HG02840 (cell line): ENCODE measurements at regions not wholly inside any gene's neighbourhood (a gene's known extent, or its start where the extent isn't known, plus 50 kb on each side); places are given as distances from the start of the nearest gene placed in this dataset.
"Not testable (repeated sequence)": the region's sequence is repeated elsewhere in the genome, so short reads cannot be mapped to it uniquely, and the experiment has no call there.

ENCODE experiments used
- ATAC-seq: cut with Tn5 transposase; IDR thresholded peaks from one replicate; pipeline ENCODE4 v1.9.1; 2021; ENCODE audit warnings: mild to moderate bottlenecking, moderate library complexity, moderate number of reproducible peaks; ENCODE audit not compliant: unreplicated experiment, low FRiP score

DNA sequence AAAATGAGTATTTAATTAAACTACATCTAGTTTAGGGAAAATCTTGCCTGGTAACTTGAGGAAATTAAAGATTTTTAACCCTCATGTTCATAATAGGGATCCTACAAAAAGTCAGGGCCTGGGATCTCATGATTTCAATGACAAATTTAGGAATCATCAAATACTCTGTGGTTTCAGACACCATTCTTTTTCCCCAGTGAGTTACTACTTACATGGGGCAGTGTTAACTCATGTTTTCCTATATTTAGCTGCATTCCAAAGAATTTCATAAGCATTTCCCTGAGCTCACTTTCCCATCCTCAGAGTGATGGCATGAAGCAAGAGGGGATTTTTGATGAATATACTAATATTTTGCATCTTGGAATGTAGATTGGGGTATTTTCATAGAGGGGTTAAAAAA lies 321.7 kb downstream of the CENPW start:
- ATAC-seq = no peak

DNA sequence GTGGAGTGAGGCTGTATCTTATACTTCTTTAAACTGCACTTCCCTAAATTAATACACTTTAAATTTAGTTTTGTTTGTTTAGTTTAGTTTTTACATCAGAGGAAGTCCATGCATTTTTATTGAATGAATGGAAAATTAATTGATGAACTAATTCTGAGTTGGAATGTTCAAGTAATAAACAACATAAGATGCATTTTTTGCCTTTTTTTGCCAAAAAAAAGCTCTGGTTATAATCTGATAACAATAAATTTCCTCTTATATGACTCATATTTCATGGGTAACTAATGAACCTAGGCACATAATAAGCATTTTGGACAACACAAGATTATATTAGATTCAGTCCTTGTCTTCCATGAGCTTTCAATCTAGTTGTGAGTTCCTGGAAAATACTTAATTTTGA lies 323.1 kb downstream of the CENPW start:
- ATAC-seq = no peak

DNA sequence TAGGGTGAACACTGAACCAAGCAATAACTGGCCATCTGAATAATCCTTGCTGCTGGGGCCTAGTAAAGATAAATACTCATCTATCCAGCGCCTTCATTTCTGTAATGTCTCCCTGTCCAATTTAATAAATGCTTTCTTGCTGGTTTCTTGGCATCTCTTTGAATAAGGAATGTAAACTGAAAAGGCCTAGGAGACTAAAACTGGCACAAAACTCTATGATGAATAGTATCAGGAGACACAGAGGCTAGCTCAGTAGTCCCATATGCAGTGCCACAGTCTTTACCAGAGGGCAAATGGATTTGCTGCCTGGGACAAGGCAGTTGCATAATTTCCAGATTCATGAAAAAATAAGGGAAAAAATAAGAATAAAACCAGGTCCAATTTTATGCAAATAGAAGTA lies 324.4 kb downstream of the CENPW start:
- ATAC-seq = no peak

DNA sequence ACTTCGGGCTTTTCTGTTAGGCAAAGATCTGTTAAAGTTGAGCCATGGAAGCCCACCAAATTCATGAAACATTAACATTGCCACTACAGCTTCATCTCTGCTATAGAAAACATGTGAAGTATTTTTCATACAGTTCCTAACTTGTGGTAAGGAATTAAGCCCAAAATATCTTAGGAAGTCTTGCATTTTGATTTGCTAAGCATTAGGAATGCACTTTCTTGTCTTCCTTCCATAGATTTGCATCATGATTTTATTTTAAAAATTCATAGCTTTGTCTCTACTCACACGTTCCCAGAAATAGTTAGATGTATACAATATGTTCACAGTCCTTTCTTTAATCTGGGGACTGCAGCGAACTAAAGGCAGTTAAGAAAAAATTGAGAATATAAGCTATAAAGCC lies 325.6 kb downstream of the CENPW start:
- no peak for ATAC-seq

DNA sequence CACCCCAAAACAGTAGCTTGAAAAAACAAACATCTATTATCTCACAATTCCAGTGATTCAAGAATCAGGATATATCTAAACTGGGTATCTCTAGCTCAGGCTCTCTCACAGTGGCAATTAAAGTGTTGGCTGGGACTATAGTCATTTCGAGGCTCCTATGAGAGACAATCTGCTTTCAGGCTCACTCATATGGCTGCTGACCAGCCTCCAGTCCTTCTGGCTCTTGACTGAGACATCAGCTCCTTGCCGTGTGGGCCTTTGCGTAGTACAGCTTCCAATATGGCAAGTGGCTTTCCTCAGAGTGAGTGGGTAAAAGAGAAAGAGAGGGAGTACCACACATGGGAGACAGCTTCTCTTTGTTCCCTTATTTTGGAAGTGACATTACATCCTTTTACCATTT lies 327.2 kb downstream of the CENPW start:
- no peak for ATAC-seq

DNA sequence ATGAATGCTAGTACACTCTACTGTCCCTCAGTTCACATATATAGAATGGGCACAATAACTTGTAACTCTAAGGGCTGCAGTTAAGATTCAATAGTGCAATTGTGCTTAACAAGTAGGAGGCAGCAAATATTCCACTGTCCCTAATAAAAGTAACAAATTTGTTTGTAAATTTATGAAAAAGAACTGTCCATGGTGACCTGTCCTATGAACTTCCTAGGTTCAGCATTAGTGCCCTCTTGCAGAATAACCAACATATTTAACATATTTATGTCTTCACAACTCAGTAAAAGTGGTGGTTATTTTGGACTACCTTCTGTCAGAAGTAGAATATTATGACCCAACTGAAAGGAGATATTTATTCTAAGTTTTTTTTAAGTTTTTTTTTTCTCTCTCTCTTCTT lies 327.8 kb downstream of the CENPW start:
- no peak for ATAC-seq

DNA sequence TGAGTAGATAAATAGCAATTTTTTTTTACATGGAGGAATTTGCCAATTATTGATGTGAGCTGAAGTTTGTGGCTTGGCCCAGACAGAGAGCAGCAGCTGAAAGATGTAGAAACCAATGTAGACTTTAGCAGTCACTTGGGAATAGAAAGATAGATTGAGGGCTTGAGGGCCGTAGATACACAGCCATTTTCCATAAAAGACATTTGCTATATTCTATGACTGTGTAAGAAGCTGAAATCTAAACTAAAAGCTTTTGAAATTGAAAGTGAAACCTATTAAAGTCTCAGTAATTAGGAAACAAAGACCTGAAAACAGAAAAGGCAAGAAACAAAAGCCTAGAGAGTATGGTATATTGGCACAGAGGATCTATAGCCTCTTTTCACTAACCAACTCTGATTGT lies 332.7 kb downstream of the CENPW start:
- no peak for ATAC-seq

DNA sequence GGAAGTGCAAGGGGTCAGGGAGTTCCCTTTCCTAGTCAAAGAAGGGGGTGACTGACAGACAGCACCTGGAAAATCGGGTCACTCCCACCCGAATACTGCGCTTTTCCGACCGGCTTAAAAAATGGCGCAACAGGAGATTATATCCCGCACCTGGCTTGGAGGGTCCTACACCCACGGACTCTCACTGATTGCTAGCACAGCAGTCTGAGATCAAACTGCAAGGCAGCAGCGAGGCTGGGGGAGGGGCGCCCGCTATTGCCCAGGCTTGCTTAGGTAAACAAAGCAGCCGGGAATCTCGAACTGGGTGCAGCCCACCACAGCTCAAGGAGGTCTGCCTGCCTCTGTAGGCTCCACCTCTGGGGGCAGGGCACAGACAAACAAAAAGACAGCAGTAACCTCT lies 333.8 kb downstream of the CENPW start:
- not testable (repeated sequence) for ATAC-seq

DNA sequence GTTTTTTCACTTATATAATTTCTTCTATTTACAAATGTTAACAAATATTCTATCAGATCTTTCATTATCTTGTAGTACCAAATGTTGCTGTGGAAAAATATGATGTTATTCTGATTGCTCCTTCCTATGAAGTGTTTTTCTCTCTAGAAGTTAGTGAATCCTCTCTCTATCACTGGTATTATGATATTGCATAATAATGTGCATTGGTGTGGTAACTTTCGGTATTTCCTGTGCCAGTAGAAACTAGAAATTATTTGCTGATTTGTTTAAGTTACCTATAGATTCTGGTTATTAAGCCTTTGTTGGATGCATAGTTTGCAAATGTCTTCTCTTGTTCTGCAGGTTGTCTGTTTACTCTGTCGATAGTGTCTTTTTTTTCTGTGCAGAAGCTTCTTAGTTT lies 342.5 kb downstream of the CENPW start:
- ATAC-seq = no peak

DNA sequence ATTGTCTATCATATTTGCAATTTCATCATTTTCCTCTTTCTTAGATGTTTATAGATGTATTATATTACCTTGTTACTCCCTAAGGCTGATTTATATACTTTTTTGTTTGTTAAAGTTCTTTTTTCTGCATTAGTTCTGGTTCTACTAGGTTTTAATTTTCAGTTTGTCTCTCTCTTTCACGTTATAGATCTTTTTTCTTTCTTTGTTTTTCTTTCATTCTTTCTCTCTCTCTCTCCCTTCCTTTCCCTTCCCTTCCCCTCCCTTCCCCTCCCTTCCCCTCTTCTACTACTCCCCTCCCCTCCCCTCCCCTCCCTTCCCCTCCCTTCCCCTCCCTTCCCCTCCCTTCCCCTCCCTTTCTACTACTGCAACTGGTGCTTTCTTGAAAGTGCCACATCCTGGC lies 345.3 kb downstream of the CENPW start:
- no peak for ATAC-seq

DNA sequence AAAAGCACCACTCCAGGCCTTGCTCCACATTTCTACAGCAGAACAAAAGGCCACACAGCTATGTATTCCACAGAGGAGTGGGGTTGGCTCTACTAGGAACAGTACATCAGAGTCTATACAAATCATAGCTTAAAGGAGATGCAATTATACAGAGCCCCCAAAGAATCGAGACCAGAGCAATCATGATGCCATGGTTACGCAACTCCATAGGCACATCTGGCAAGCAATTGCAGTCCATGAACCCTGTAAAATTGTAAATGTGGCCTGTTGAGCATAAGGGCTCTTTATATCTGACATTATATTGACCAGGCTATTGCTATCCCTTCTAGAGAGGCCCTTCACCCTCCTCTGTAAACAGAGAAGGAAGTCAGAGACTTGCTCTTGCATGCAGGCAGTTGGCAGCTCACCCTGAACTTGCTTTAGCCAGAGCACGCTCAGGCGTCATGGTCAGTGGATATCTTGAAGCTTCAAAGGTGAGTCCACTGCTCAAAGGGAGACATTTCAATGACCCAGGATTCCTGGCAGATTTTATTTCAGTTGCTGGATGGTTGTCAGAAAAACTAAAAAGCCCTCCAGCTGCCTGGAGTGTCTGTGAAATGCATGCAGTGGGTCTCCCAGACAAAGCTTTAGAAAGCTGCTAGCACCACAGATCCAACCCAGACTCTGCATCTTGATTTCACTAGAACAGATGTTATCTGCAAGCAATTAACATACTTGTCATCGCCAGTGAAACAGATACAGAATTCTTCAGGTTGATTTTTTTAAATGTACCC lies 357.2 kb downstream of the CENPW start:
- no peak for ATAC-seq

DNA sequence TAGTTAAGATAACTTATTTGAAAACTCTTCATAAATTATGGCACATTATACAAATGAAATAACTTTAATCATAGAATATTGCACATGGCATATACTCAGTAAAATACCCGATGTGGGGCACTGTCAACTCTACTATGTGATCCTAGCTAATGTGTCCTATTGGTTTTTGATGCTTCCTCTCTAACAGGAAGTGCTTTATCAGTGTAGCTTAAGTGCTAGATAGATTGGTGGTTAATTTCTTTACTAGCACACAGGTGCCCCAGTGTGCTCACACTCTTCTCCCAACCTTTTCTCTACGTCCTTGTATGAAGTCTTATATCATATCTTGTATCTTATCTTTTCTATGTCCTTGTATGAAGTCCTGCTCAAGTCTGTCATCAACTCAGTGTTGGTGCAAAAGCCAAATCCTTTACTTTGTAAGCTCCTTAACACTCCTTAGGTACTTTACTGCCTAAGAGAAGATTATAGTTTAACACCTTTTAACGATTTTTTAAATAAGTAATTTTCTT lies 358.9 kb downstream of the CENPW start:
- ATAC-seq = no peak

DNA sequence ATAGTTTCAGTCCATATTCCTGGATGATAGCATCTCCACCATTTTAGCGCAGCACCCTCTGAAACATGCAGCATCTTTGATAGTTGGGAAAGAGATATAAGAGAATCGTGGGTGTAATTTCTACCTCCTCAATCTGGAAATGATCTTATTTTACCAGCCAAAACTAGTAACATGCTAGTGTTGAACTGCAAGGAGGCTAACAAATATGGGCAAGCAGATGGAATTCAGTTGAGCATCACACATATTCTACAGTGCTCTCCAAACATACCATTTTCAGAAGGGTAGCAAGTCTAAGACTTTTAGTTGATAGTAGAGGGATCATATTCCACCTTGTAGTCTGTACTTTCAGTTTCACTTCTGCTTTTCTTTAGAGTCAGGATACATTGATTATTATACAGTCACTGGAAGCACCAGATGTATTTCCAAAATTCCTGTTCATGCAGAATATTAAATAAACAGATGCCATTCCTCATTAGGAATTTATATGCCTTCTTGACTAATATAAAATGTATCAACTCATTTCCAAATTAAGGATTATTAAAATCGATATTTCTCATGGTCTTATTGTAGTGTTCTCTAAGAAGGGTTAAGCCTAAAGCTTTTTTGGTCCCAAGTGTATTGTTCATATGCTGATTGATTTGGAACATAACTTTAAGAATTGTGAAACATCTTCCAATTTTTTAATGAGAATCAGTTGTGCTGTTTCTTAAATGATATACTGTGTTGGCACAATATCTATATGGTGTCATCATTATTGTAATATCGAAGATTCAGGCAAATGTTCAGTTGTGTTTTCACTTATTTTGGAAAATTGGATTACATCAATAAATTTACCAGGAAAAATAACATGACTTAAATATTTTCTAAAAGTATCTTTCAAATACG lies 362.0 kb downstream of the CENPW start:
- no peak for ATAC-seq

DNA sequence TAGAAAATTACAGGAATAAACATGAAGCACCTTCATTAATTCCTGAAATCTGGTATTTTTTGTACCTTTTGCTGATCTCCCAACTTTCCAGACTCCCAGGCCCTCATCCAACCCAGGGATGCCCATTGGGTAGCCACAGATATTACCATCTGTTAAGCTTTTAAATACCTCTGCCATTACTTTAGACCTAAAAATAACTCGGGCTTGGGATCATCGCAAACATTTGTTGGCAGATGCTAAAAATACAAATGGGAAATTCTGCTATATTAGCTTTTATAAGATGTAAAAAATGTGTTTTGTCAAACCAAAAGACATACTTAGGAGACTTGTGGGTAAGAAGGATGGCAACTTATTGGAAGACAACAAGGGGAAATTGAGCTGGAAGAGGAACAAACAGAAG lies 376.1 kb downstream of the CENPW start:
- no peak for ATAC-seq

DNA sequence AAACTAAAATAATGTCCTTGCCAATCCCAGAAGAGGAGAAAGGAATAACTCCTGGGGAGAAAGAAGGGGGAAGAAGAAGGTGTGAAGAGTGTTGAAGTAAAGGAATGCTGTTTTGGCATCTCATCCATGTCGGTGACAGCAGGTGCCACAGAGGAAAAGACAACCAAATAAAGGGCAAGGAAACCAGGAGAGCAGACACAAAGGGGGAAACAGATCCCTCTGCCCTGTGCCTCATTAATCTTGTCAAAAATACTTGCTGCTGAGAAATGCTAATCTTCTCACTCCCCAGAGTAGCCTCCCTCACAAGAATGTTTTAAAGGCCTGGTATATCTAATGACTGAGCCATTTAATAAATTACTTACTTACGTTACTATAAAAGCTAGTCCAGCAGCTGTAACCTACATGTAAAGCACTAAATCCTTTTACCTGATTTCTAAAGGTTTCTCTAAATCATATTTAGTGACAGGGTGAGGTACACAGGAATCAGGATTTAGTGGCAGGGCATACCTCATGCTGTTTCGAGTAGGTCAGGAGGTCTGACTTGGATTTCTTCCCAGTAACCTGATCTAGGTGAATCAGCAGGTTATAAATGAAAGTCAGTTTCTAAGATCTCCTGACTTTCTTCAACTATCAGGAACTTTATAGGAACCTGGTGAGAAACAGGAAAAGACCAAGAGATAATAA lies 377.1 kb downstream of the CENPW start:
- ATAC-seq = no peak

DNA sequence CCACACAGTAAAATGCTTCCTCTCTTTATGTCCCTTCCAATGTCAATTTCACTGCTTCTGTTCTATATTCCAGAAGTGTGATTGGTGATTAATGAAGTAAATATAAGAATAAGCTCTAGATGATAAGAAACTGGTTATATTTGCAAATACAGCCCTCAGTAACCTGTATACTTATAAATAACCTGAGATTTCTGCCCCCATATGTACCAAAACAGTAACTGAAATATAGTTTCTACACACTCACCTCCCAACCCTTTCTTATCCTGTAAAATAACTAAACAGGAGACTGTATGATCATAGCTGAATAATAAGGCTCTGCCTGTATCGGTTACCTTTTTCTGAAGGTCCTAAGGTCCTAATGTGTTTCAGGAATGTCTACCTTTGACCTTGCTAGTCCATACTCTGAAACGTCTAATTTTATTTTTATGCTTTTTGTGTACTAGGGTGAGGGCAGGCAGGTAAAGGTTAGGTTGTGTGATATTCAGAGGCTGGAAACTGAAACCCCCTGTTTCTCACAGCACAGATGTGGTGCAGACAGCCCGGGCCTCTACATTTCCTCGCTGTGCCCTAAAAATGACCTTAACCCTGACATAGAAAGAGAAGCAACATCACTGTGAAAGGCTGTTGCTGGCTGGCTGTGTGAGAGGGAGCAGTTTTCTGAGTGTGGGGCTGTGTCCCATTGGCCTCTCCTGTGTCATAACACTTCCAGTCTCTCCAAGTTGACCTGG lies 378.8 kb downstream of the CENPW start:
- no peak for ATAC-seq

DNA sequence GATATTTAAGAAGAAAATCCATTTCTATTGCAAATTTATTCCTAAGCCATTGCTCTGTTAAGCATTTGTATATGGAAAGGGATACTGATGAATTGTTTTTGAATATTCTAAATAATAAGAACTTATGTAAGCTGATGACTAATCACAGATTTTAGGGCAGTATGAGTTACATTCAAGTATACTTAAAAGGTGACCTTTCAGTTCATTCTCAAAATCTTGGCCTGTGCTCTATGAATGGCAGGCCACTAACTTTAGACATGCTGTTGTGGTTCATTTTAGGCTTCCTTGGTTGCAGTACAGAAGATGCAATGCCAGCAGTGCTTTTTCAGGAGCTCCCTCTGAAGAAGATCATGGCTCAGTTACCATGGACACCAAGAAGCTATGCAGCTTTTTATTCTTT lies 380.4 kb downstream of the CENPW start:
- no peak for ATAC-seq

DNA sequence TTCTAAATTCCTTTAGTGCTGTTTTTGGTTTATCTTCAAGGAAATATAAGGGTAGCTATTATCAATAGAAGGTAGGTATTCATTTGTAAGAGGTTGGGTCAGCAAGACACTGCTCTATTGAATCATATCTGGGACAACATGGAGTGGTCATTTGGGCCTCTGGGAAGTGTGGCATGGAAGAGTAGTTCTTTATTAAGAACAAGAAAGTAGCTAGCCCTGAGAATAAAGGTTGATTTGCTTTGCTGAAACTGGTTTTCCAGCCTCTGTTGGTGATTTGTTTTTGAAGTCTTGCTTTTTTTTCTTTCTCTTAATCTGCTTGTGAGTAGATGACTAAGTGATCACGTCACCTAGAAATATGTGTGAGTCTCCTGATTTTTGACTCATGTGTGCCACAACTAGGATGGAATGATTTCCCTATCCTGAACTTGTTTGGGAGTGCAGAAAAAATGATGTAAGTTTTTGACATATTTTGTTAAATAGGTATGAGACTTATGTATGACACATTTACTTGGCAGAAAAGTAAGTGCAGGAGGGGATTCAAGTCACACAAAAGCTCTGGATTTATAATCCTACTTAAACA lies 381.8 kb downstream of the CENPW start:
- no peak for ATAC-seq

DNA sequence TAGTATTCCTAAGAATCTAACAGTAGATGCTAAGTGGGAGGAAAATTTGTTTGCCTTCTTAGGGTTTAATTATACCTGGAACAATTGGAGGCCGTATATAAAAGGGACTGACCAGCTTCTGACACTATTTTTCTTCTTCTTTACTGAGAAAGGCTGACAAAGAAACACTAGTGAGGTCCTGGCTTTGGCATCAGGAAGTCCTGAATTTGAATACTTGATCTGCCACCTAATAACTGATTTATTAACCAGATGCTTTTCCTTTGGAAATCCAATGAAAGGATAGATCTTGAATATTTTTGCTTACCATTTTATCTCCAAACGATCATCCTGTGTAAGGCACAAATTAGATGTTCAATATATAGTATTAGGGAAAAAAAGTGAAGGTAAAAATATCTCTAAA lies 382.5 kb downstream of the CENPW start:
- ATAC-seq = no peak

DNA sequence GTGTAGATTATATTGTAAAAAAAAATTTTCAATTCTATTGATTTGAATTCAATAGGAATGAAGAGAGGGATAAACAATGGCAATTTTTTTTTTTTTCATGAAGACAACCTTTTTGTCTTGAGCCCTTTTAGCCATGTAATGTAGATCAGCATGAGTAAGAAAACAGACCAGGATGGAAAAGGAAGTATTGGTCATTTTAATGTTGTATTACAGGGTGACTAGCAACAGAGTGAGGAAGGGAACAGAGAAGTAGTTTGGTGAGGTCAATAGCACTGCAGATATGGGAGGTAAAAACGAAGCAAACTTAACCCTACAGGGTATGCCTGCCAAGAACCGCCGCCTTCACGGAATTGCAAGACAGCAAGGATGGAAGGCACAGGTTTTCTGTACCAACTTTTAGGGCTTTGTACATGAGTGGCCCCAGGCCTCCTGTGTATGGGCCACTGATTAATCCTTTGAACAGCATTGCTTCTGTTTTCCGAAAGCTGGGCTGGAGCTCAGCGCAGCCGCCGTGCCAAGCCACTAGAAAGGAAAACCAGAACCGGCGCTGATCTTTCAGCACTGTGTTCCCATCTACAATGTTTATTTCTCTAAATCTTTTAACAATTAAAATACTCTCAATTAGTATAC lies 383.7 kb downstream of the CENPW start:
- ATAC-seq = no peak
